GM19452 (cell line): ENCODE measurements at regions not wholly inside any gene's neighbourhood (a gene's known extent, or its start where the extent isn't known, plus 50 kb on each side); places are given as distances from the start of the nearest gene placed in this dataset.

ENCODE experiments used
- ATAC-seq: cut with Tn5 transposase; IDR thresholded peaks from one replicate; pipeline ENCODE4 v1.9.1; 2021; ENCODE audit not compliant: unreplicated experiment

DNA sequence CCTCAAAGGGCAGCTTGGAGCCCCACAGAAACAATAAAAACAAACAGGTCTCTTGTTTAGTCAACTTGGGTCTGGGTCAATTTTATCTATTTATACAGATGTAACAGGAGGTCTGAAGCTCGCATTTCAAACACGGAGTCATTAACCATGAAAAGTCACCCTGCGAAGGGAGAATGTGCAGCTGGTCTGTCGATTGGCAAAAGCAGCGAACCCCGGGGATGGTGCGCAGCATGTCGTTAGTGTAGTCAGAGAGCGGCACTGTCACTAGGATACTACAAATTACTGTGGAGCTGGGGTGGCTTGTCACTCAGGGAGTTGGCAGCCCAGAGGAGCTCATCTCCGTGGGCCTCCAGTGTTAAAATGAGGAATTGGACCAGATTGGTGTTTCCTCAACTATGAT lies 190.4 kb upstream of the ARG1 start:
- ATAC-seq: no peak

DNA sequence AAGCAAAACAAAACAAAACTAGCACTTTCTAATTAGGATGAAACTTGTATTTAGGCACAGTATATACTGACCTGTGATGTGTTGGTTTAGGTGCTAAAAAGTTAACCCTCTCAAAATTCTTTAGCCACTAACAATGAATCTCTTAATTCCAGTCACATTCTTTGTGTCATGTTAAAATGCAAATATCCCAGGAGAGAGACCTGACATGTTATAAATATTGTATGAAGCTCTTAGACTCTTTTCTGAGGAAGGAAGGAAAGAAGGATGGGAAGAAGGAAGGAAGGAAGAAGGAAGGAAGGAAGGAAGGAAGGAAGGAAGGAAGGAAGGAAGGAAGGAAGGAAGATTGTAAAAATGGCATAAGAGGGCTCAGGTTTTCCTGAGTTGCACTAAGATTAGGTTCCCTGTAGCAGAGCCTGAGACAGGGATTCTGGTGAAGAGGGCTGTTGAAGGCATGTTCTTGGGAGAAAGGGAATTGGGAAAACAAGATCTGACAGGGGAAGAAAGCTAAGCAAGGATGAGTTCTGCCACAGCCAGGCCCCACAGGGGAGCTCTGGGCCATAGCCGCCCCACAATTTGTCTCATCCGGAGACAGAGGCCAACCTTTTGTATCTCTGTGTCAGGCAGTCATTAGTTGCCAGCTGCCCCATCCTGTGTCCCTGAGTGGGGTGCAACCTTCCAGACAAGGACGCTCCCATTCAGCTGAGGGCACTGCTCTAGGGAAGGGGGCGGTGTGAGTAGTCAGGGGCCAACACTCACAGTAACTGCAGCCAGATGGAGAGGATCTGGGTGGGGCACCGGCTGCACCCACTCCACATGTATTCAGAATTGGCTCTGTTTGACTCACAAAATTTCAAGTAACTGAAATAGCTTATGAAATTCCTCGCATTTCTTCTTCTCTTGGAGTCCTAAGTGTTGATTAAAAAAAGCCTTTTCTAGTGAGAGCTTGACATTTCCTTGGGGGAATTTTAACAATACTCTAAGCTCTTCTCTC lies 189.3 kb upstream of the ARG1 start:
- no peak for ATAC-seq

DNA sequence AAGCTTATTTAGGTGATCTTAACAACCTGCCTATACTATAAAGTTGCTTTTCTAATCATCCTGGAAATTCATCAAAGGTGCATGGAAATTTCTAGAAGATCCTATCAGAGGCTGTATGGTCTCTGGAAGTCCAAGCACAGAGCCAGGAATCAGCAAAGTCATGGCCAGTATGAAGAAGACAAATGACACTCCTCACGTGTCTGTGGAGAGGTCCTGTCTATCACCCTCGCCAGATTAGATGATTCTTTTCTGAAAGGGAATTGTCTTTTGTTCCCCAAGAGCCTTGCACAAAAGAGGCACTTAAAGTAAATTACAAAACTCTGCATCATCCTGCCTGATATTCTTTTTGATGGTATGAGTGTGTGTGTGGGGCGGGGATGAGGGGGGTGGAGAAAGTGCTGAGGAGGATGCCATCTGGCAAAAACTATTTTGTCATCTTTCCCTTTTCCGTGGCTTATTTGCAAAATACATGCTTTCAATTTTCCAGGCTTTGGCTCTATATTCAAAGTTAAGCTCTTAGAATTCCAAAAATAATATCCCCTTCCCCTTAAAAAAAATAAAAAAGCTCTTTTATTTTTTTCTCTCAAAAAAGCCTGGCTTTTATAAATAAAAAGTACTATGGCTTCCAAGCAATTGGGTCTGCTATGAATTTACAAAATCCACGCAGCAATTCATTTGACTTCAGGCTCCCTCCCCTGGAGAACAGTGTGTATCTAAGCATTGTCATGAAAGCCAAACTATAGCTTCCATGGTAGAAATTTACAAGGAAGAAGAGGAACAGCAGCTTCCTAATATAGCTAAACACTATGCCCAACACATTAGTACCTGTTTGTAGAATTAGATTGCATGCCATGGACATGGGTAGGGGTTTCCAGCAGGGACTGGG lies 185.2 kb upstream of the ARG1 start:
- no peak for ATAC-seq

DNA sequence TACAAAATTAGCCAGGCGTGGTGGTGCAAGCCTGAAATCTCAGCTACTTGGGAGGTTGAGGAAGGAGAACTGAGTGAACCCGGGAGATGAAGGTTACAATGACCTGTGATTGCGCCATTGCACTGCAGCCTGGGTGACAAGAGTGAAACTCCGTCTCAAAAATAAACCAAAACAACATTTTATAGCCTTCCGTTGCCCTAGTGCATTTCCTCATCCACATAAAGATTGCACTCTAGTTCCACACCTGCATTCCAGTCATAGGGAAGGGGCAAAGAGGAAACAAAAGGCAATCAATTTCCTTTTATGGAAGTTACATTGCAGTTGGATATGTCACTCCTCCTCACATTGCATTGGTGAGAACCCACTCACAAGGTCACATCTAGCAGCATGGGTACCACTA lies 182.7 kb upstream of the ARG1 start:
- ATAC-seq: no peak

DNA sequence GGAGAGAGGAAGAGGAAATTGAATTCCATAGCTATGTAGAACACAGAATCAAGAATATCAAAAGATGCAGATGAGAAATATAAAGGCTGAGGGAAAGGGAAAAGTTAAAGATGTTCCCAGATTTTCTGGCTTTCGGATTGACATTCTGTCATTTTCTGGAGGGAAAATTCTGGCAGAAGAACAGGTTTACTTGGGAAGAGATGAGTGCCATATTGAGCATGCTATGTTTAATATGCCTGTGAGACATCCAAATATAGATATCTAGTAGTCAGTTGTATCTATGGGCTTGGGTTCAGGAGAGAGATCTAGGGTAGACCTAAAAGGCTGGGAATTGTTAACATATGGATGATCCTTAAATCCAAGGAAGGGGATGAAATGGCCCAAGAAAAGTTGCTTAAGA lies 181.9 kb upstream of the ARG1 start:
- ATAC-seq: no peak

DNA sequence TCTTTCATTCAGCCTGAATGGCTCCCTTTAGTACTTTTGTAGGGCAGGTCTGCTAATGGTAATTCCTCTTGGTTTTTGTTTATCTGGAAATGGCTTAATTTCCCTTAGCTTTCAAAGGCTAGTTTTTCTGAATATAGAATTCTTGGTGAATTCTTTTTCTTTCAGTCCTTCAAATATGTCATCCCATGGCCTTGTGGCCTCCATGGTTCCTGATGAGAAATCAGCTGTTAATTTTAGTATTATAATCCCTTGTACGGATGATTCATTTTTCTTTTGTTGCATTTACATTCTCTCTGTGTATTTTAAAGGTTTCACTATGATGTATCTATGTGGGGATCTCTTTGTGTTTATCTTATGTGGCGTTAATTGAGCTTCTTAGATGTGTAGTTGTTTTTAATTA lies 179.6 kb upstream of the ARG1 start:
- ATAC-seq: no peak

DNA sequence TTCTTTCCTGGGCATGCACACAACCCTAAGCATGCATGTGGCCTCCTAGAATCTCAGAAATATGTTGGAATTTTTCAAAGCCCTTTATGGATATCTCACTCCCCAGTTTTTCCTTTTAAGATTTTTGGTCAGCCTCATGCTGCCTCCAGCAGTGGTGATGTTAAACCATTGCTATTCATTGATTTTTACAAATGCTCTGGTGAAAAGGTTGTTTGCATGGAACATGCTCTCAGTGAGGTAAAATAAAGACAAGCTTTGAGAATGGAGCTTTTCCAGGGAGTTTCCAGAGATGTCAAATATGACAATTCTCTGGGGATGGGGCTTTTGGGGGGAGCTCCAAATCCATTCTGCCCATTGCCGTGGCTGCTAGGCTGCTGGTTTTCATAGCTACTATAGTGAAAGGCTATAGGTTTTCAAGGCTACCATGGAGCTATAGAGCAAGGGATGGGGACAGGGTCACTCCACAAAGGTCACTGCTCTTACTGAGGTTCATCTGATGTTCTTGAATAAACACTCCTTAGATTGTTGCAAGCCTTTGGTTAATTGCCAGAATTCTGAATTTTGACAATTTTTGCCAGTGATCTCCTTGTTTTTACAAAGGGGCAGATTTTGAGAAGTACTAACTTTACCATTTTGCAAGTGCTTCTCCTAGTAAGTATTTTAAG lies 178.1 kb upstream of the ARG1 start:
- no peak for ATAC-seq

DNA sequence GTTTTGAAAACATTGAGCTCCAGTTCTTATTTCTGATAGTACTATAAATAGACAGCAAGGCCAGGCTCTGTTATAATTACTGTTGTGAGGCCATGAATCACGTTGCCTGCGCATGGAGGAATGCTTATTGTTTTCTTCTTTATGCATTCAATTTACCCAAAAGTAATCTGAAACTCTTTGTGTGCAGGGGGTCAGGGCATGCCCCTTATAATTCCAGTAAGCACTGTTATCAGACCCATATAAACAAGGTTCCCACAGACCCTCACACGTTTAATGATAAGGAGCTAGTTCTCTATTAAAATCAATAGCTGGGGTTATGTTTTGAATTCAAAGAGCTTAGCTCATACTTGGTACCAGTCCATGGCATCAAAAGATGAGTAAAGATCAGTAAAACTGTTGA lies 174.8 kb upstream of the ARG1 start:
- no peak for ATAC-seq

DNA sequence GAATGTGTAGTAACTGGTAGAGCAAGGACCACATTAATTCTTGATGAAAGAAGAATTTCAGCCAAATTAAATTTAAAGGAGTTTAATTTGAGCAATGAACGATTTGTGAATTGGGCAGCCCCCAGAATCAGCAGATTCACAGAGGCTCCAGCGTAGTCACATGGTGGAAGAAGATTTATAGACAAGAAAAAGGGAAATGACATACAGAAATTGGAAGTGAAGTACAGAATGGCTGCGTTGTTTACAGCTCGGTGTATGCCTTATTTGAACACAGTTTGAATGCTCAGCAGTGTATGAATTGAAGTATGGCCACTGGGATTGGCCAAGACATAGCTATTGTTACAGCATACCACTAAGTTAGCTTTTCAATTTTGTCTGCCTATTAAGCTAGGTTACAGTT lies 173.6 kb upstream of the ARG1 start:
- ATAC-seq: no peak

DNA sequence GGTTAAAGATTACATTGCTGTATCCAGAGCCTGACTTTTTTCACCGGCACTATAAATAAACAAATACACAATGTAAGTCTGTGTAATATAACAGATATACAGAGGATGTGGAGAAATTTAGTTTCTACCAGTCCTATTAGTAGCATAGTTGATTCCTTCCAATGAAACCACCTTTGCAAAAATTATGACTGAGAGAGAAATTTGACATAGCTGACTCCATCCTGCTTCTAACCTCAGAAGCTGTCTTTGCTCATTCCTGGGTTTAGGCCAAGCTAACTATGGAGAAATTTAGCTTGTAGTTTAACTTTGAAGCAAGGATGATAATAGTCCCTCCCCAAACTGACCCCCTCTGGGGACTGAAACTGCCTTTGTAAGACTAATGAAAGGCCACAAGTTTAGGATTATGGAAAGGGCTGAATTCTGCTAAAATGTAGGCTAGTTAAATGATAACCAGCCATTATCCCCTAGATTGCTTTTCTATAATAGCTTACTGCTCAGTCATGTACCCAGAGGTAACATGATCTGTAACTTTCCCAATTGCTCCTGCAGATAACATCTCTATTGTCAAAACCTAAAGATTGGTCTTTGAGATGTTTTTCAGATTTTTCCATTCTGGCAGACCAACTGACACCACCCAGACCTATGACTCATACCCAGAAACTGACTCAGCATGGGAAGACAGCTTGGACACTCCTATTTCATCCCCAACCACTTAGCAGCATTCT lies 172.8 kb upstream of the ARG1 start:
- ATAC-seq: no peak

DNA sequence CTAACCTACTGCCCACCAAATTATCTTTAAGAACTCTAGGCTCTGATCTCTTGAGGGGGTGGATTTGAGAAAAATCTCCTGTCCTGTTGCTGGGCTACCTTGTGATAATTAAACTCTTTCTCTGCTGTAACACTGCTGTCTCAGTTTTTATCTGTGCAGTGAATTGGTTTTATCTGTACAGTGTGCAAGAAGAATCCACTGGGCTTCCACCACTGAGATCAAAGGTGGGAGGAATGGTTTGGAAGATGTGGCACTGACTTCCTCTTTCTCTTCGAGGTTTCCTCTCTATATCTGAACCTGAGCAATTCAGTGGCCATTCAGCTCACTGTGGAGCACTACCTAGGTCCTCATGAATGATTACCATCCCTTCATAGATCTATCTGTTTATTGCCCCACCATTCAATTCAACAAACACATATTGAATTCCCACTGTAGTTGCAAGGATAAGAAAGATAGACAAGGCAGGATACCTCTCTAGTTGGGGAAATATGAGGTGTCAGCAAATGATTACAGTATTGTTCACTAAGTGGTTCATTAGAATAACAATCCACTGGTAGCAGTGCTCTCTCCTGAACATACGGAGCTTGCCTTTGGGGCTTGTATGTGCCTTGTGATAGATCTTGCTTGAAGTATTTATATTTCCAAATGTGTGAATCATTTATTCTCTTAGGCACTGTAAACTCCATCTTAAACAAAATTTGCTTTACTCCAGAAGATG lies 172.1 kb upstream of the ARG1 start:
- ATAC-seq: no peak

DNA sequence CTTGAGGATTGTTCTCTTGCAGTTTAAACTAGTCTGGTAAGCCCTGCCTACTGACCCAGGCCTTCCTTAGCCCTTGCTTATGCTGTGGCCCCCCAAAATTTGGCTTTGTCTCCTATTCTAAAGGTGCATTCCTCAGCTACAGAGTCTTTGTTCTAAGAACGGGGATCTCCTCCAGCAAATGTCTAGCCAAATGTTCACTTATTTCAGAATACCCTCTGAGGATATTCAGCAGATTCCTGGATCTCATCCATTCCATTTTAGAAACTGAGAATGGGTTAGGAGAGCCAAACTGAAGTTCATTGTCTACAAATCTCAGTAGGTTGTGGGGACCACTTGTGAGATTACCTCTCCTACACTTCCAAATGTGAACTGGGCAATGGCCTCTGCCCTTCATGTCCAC lies 164.2 kb upstream of the ARG1 start:
- ATAC-seq: no peak

DNA sequence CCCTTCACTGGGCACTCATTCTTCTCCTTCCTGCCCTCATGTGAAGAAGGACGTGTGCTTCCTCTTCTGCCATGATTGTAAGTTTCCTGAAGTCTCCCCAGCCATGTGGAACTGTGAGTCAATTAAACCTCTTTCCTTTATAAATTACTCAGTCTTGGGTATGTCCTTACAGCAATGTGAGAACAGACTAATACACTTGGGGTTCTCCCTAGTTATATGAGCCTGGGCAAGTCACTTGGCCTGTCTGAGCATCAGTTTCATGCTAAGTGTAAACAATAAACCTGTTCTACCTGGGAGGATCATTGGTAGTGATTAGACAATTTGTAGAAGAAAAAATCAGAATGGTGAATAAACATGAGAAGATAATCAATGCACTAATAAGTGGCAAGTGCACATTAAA lies 162.2 kb upstream of the ARG1 start:
- ATAC-seq: no peak

DNA sequence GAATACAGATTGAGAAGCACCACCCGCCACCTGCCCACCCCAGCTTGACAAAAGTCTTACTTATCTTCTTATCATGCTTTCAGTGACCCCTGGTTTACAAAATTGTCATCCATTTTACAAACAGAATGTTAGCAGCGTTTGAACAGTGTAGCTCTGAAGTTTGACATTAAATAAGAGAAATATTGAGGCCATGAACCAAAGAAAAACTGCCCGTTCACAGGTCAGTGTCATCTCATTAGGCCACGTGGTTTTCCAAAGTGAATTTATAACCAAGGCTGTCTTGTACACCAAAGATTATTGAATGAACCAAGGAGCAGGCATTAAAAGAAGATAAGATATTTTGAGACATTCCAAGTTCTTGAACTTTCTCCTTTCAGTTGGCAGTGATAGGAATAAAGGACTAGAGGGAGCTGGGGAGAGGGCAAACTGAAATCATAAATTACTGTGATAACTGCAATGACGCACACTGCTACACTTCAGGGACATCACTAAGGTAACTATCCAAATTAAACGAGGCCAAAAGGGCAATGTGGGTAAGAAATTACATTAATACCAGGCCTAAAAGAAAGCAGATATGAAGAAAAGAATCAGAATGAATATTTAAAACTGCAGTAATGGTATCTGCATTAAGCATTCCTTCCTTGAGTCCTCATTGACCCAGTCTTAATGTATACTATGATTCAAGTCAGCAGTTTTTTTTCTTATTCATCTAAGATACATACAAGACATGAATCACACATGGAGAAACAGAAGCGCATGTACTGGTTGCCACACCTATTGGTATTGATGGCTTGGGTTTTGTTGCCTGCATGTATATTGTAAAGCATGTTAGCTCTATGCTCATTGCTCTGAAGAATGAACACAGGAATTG lies 159.8 kb upstream of the ARG1 start:
- ATAC-seq: no peak

DNA sequence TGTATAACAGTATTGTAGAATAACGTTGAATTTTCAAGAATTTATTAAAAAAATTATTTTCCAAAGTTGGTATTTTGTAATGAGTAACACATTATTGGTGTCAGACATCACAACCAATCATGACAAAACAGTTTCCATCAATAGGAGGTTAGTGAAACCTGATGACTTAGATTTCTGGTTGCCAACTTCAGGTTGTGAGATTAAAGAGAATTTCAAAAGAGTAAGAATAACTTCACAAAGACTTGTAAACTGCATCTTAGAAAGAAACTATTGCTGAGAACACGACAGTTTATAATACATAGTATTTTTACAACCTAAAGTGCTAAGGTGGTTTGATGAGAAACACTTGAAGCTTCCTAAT lies 159.2 kb upstream of the ARG1 start:
- no peak for ATAC-seq

DNA sequence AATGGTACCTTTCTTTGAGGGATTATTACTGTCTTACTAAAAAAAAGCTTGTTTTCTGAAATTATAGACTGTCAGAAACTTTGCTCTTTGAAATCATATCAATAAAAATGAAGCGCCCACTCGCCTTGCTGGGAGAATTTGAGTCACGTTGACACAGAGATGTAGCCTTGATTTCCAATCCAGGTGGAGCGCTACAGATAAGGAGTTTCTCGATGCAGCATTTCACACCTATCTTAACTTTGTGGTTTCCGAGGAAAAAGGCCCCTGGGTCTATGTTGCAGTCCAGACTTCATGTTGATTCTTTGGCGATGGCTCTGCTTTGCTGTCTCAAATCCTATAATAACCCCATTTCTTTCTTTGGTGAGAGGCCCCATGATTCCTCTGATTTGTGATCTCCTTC lies 158.1 kb upstream of the ARG1 start:
- ATAC-seq: no peak

DNA sequence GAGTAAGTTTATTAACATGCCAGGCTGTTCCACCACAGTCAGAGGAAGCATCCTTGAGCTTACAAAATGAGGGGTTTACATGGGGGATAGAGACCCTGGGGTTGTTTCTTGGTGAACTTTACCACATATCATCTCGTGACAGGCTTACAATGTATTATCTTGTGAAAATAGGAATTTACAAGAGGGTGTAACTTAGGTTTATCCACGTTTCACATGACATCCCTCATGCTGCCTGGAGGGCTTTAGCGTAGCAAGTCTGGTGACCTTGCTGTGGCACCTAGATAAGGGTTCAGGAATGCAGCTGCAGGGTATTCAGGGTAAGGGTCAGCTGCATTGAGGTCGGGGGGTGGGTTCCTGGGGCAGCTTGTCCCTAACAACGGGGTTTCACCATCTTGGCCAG lies 154.6 kb upstream of the ARG1 start:
- ATAC-seq: no peak

DNA sequence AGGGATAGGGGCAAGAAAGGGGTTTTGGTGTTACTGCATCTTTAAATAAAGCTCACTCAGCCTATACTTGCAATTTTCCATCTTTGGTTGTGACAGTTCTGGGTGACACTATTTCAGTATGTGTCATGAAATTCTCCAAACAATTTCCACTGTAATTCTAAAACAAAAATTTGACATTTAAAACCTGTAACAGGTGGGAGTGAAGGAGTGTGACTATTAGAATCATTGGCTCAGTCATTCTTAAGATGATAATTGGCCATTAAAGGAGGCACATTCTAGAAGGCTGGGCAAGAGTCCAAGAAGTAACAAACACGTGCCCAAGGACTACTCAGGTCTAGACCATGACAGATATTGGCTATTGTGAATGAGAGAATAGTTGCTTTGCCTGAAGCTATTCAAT lies 153.3 kb upstream of the ARG1 start:
- no peak for ATAC-seq

DNA sequence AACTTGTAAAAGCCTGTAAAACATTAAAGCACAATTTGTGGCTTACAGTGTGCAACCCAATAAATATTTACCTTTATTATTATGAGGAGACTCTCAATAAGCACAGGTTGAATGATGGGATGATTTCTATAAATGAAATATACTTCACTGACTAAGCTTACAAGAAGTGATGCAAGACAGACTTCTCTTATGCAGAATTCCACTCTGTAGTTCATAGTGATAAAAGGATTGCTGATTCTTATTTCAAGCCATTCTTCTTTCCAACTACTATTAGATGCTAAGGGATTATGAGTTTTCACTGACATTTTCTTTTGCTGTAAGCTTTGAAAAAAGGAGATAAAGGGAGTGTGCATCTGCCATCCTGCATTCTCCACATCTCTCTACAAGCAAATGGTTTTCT lies 149.0 kb upstream of the ARG1 start:
- ATAC-seq: no peak
